Type B pancreatic cell (in vitro differentiated cells): ENCODE measurements at regions not wholly inside any gene's neighbourhood (a gene's known extent, or its start where the extent isn't known, plus 50 kb on each side); places are given as distances from the start of the nearest gene placed in this dataset.

Experiments used
- DNase-seq: peaks from one replicate; pipeline ENCODE4 v3.0.0; 2021; ENCODE audit warnings: mixed read lengths; ENCODE audit not compliant: unreplicated experiment; ENCODE audit errors: extremely low spot score
- H3K27ac Mint-ChIP-seq: 2 replicates; pipeline ENCODE4 v1.8.0; 2021; ENCODE audit warnings: mild to moderate bottlenecking, mixed read lengths
- H3K27me3 Mint-ChIP-seq: 2 replicates; pipeline ENCODE4 v1.8.0; 2021; ENCODE audit warnings: mixed read lengths
- H3K36me3 Mint-ChIP-seq: 2 replicates; pipeline ENCODE4 v1.8.0; 2021; ENCODE audit warnings: mixed read lengths
- H3K4me1 Mint-ChIP-seq: one replicate; pipeline ENCODE4 v1.8.0; 2021; ENCODE audit warnings: mixed read lengths; ENCODE audit not compliant: unreplicated experiment
- H3K4me3 Mint-ChIP-seq: 2 replicates; pipeline ENCODE4 v1.8.0; 2021; ENCODE audit warnings: mild to moderate bottlenecking, mixed read lengths
- H3K9me3 Mint-ChIP-seq: 2 replicates; pipeline ENCODE4 v1.8.0; 2021; ENCODE audit warnings: mixed read lengths
- CTCF ChIP-seq: fragments of 200-600 bp; sonication (generic); conservative IDR thresholded peaks from 2 replicates; pipeline ENCODE4 v1.5.0; 2021; ENCODE audit warnings: antibody characterized with exemption, mild to moderate bottlenecking

DNA sequence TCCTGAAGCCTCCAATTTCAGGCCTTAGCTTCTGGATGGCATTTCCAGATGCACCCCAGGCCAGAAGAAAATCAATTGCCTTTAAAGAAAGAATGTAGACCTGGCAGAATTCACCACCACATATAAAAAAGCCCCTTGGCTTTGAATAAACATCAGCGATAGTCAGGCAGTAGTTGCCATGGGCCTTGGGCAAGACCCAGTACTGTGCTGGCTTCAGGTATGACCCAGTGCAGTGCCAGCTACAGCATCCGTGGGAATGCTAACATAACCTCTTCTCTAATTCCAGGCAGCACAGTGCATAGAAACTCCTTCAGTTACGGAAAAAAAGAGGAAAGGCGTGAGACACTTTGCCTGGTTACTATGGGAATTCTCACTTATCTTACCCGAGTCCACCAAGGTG, 539.6 kb upstream of the LRRTM4 start:
- no peak for DNase-seq
- H3K27ac Mint-ChIP-seq: no peak overlapping the region
- no peak for TF ChIP-seq CTCF
- H3K36me3 Mint-ChIP-seq: no peaks in the 10 kb centered on the region
- H3K9me3 Mint-ChIP-seq: no peaks in the 10 kb centered on the region
- no peaks in the 10 kb centered on the region for H3K4me1 Mint-ChIP-seq
- no peaks in the 10 kb centered on the region for H3K27me3 Mint-ChIP-seq
- H3K4me3 Mint-ChIP-seq: no peak overlapping the region

DNA sequence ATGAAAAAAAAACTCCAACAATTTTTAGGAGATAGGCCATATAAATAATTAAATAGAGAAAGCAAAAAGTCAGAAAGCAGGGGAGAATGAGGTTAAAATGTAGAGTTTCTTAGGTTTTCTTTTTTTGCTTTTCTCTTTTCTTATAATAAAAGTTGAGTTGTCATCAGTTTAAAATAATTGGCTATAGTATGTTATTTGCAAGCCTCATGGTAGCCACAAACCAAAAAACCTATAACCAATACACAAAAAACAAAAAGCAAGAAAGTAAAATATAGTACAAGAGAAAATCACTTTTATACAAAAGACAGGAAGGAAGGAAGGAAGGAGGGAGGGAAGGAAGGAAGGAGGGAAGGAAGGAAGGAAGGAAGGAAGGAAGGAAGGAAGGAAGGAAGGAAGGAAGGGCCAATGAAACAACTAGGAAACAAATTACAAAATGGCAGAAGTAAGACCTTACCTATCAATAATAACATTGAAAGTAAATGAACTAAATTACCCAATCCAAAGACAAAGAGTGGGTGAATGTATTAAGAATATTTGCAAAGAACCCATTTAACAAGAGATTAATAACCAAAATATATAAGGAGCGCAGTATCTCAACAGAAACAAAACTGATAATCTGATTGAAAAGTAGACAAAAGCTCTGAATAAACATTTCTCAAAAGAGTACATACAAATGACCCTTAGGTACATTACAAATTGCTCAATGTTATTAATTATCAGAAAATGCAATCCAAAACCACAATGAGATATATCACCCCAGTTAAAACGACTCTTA, 541.3 kb upstream of the LRRTM4 start:
- TF ChIP-seq CTCF: no peak
- Mint-ChIP-seq H3K4me1 (no peaks in the 10 kb centered on the region), H3K27ac (no peak overlapping the region), H3K9me3 (no peaks in the 10 kb centered on the region), H3K36me3 (no peaks in the 10 kb centered on the region), H3K4me3 (no peak overlapping the region), H3K27me3 (no peaks in the 10 kb centered on the region)
- no peak for DNase-seq

- Mint-ChIP-seq H3K9me3 (no peaks in the 10 kb centered on the region), H3K27me3 (no peaks in the 10 kb centered on the region), H3K36me3 (no peaks in the 10 kb centered on the region), H3K4me3 (no peak overlapping the region), H3K4me1 (no peaks in the 10 kb centered on the region), H3K27ac (no peak overlapping the region)
- TF ChIP-seq CTCF: no peak
- DNase-seq: no peak
These were observed 543.2 kb upstream of the LRRTM4 start for GRCh38 chr2:78065366-78065765.

DNA sequence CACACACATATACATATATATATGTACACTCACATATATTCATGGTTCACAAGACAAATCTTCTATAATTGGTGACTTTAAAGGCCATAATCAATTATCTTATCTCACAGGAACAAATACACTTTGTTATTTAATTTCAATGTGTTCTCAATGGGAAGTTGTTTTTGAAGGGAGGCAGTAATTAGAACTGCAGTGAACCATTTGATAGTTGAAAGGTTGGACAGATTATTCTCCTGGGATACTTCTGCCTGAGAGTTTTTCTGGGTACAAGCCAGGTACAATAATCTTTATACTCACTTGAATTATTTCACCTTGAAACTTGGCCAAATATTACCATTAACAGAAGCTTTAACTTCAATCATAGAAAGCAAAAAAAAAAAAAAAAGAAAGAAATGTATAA, 546.6 kb upstream of the LRRTM4 start:
- no peak for DNase-seq
- no peaks in the 10 kb centered on the region for H3K9me3 Mint-ChIP-seq
- H3K27ac Mint-ChIP-seq: no peak overlapping the region
- no peak for TF ChIP-seq CTCF
- H3K36me3 Mint-ChIP-seq: no peaks in the 10 kb centered on the region
- H3K4me3 Mint-ChIP-seq: no peak overlapping the region
- H3K27me3 Mint-ChIP-seq: no peaks in the 10 kb centered on the region
- no peaks in the 10 kb centered on the region for H3K4me1 Mint-ChIP-seq

GRCh38 chr2:78070693-78071092, 548.5 kb upstream of the LRRTM4 start:
- Mint-ChIP-seq H3K9me3 (no peaks in the 10 kb centered on the region), H3K27ac (no peak overlapping the region), H3K4me3 (no peak overlapping the region), H3K36me3 (no peaks in the 10 kb centered on the region), H3K4me1 (no peaks in the 10 kb centered on the region), H3K27me3 (no peaks in the 10 kb centered on the region)
- no peak for DNase-seq
- no peak for TF ChIP-seq CTCF
